GM12873 (cell line): ENCODE measurements at regions not wholly inside any gene's neighbourhood (a gene's known extent, or its start where the extent isn't known, plus 50 kb on each side); places are given as distances from the start of the nearest gene placed in this dataset.

Source experiments
- CTCF ChIP-seq: IDR thresholded peaks from 2 replicates; pipeline ENCODE4 v1.5.1; 2012; ENCODE audit warnings: low read depth, mild to moderate bottlenecking, moderate library complexity, low read length, control low read depth; ENCODE audit not compliant: insufficient read depth; ENCODE audit errors: missing control alignments

GRCh38 chr1:70714149-70714548, 303.1 kb downstream of the CTH start:
- TF ChIP-seq CTCF: no peak

DNA sequence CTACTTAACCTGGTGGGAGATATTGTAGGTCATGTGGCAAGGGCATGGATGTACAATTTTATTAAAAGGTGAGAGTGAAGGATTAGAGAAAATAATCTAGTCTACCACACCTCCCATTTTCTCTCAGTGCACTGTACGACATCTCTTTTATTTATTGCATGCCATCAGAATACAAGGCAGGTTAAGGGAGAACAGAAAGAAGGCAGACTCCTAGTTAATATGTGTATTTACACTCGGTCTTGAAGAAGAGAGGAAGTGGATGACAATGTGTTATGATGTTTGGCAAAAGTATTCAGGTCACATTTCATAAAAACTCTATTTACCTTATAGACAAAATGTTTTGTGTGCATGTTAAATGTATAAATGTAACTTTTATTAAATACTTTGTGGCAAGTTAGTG, 306.1 kb downstream of the CTH start:
- no peak for TF ChIP-seq CTCF

- no peak for TF ChIP-seq CTCF
Observed at GRCh38 chr1:70717656-70718055, 306.6 kb downstream of the CTH start.

DNA sequence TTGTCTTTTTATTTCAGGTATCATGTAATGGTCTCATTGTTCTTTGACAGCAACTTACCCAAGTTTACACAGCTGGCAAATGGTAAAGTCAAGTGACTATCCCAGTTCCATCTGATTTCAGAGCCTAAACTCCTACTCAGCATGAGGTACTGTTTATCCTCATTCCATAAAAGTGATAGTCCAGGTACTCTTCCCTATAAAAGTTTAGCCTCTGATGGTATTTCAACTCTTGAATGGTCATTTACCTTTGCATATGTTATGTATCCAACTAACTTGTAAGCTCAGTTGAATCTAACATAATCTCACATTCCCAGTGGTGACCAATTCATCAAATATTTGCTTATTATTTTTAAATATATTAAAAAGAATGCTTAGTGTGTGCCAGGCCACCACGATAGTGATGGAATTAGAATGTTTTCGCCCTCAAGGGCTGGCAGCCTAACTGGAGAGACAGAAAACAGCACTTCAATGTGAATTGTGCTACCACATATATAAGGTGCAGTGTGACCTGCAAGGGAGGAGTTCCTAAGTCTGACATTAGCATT, 307.1 kb downstream of the CTH start:
- no peak for TF ChIP-seq CTCF

DNA sequence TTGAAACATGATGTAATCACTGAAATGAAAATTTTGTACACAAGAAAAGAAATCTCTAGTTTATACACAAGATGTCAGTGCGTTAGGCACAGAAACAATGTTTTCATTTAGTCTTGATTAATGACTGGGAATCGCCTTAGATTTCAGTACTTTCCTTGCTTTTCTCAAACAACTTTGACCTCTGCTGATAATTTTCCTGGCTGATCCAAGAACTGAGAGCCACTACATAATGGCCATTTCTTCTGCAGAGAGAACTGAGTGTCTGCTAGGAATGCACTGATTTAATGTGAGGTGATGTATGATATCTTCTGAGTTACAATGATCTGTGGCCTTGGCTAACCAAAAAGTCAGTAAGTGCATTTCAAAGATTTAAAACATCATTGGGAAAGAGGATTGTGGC, 308.1 kb downstream of the CTH start:
- TF ChIP-seq CTCF: no peak

DNA sequence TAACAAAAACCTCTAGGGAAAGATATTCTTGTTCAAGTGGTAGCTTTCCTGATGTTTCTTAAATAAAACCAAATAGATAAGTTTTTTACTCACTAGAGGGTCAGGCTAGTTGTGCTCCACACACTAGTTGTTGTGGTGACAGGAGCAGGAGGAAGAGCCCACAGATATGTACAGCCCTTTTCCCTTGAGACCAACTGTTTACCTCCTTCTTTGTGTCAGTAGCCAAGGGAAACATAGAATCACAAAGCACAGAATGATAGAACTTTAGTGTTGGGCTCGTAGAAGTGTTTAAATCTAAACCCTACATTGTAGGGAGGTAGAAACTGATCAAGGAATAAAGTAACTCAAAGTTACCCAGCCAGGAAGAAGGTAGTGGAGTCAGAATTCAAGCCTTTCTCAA, 309.0 kb downstream of the CTH start:
- TF ChIP-seq CTCF: no peak

DNA sequence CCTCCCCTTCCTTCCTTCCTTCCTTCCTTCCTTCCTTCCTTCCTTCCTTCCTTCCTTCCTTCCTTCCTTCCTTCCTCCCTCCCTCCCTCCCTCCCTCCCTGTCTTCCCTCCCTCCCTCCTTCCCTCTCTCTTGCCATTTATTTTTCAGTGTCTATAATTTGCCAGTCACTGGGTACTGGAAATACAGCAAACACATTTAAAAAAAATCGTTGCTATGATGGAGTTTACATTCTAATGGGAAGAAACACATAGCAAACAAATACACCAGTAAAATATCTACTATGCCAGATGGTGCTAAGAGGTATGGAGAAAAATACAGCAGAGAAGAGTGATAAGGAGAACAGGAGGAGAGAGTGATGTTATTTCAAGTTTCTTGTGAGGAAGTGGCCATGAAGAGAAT, 309.5 kb downstream of the CTH start:
- TF ChIP-seq CTCF: no peak

DNA sequence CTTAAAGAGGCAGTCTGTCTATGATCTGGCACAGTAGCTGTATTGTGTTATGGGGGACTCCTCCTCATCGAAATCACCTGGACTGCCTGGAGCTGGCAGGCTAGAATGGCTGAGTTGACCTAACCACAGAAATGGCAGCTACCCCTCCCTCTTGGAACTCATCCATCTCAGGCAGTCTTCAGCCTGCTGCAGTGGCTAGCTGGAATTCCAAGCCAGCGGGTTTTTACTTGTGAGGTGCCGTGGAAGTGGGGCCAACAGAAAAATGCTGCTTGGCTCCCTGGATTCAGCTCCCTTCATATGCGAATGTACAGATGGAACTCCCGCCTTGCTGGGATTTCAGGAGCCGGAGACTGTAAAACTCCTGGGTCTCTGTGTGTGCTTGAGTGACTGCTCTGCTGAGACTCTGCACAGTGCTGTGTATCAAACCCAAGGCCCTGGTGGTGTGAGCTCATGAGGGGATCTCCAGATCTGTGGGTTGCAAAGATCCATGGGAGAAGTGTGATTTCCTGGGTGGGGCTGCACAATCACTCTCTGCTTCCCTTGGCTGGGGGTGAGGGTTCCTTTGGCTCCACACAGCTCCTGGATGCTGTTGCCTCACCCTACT, 316.9 kb downstream of the CTH start:
- TF ChIP-seq CTCF: no peak
